SIG-M5 (cell line): ENCODE measurements at regions not wholly inside any gene's neighbourhood (a gene's known extent, or its start where the extent isn't known, plus 50 kb on each side); places are given as distances from the start of the nearest gene placed in this dataset.
"Not testable (repeated sequence)": the region's sequence is repeated elsewhere in the genome, so short reads cannot be mapped to it uniquely, and the experiment has no call there.

Source experiments
- DNase-seq: peaks from one replicate; lab custom pipeline; 2025; lab: John Stamatoyannopoulos, UW

GRCh38 chr3:5694266-5694665 is 506.8 kb downstream of the EDEM1 start:
- no peak for DNase-seq

- DNase-seq: no peak
Measured at GRCh38 chr3:5698851-5699250, 511.3 kb downstream of the EDEM1 start.

- no peak for DNase-seq
Measured at GRCh38 chr3:5699313-5699712, 511.8 kb downstream of the EDEM1 start.

DNA sequence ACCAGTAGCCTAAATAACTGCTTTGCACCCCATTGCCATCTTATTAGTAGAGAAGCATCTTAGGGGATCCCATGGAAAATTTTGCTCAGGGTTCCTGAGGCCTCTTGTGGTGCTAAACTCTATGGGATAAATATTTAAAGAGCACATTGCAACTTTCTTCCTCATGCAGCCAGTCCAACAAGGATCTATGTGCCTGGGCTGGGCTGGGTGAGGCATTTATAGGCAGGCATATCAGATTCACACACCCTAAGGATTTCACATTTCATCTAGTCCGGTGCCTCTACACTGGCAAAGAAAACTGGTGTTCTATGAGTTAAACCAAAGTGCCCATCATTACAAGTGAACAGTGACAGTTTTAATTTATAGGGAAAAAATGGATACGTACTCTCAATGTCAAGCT is 512.3 kb downstream of the EDEM1 start:
- DNase-seq: no peak

DNA sequence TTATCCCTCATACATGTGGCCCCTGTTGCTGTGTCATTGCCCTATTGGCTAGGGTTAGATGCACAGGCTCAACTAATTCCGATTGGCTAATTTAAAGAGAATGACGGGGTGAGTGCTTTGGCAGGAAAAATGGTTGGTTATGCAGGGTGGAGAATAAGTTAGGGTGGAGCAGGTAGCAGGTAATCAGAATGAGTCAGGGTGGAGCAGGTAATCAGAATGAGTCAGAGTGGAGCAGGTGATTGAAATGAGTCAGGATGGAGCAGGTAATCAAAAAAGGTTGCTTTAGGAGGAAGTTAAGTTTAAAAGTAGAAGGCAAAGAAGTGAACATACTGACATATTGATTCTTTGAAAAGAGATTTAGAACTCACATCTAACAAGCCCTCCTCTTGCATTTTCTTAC is 513.5 kb downstream of the EDEM1 start:
- not testable (repeated sequence) for DNase-seq

- DNase-seq: no peak
Measured at GRCh38 chr3:5707794-5708193, 520.3 kb downstream of the EDEM1 start.

GRCh38 chr3:5709714-5710113 is 522.2 kb downstream of the EDEM1 start:
- no peak for DNase-seq

- DNase-seq: no peak
Measured at GRCh38 chr3:5710718-5711117, 523.2 kb downstream of the EDEM1 start.

DNA sequence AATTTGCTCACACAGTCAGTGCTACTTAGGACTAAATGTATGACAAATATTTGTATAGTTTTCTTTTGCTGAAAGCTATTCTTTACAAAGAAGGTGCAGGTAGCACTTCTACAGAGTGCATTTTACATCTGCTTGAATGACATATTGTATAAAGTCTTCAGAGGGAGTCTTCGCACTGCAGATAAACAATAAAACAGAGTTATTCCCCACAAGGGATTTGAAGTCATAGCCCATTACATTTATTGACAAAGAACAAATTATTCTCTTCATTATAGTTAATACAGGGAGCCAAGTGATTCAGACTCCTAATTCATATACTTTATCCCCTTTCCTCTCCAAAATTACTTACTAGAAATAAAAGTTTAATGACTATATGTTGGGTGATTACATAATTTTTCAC is 529.7 kb downstream of the EDEM1 start:
- no peak for DNase-seq

GRCh38 chr3:5719668-5720067 is 532.2 kb downstream of the EDEM1 start:
- DNase-seq: not testable (repeated sequence)

- DNase-seq: no peak
Measured at GRCh38 chr3:5725801-5726200, 538.3 kb downstream of the EDEM1 start.

GRCh38 chr3:5726621-5727020 is 539.1 kb downstream of the EDEM1 start:
- no peak for DNase-seq

- DNase-seq: no peak
Measured at GRCh38 chr3:5727743-5728484, 540.4 kb downstream of the EDEM1 start.

DNA sequence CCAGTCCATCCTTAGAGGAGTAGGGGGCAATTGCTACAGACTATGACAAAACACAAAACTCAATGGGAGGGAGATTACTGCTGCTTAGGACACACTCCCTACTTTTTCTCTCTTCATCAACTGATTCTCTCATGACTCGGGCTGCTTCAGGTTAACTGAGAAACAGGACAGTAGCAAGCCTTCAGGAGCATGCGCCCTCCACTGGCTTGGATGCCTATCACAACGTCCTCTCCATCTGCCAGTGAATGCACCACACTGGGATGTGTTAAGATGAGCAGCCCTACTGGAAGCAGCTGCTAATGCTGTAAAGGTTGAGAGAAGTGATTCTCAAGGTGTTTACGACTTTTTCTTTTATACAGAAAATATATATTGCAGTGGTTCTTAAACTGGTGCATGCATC is 542.3 kb downstream of the EDEM1 start:
- DNase-seq: no peak

- DNase-seq: no peak
Measured at GRCh38 chr3:5731100-5731499, 543.6 kb downstream of the EDEM1 start.

DNA sequence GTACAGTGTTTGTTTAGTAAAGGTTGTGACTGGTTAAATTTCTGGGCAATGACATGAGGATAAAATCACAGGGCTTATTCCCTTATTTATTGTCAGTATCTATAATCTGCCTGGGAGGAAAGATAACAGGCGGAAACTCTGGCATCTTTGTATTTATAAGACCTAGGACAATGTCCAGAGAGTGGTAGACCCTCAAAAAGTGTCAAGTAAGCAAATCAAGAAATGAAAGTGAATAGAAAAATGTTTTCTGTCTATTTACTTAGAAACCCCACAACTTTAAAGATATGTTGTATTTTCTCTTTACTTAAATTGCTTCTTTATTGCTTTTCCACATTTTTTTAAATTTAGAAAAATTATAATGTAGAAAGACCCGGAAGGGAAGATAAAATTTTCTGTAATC is 544.6 kb downstream of the EDEM1 start:
- no peak for DNase-seq

DNA sequence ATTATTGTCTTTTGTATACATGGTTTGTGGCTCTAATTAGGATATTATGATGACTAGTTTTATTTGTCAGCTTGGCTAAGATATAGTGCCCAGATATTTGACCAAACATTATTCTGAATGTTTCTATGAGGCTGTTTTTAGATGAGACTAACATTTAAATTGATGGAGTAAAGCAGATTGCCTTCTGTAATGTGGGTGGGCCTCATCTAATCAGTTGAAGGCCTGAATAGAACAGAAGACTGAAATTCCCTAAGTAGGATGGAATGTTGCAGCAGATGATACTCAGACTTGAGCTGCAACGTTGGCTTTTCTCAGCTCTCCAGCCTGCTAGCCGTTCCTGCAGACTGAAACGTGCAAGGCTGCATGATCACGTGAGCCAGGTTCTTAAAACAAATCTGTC is 546.5 kb downstream of the EDEM1 start:
- DNase-seq: no peak

GRCh38 chr3:5735896-5736295 is 548.4 kb downstream of the EDEM1 start:
- no peak for DNase-seq

GRCh38 chr3:5739299-5739935 is 551.9 kb downstream of the EDEM1 start:
- no peak for DNase-seq

DNA sequence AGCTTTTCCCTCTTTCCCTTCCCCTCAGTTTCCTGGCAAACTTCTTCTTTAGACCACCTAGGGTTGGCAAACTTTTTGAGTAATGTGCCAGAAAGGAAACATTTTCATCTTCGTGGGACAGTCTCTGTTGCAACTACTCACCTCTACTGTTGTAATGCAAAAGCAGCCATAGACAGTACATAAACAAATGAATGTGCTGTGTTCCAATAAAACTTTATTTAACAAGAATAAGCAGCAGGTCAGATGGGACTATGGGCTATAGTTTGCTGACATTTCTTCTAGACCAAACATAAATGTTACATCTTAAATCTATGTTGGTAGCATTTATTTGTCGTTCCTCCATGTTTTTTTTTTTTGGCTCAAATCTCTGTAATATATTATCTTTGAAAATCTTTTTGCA is 552.4 kb downstream of the EDEM1 start:
- no peak for DNase-seq

DNA sequence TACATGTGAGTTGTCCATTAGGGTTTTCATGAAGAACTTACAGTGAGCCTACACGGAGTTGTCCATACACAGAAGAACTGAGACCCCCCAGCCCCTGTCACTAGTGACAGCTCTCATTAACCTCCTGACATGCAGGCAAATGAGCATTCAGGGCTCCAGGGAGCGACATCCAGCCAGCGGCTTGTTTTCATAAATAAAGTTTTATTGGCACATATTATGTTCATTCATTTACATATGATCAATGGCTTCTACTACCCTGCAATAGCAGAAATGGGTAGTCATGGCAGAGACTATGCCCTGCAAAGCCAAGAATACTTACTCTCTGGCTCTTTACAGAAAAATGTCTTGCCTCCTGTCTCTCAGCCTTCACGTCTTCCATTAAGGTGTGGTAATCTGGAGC is 553.5 kb downstream of the EDEM1 start:
- no peak for DNase-seq

GRCh38 chr3:5750091-5750490 is 562.6 kb downstream of the EDEM1 start:
- no peak for DNase-seq

DNA sequence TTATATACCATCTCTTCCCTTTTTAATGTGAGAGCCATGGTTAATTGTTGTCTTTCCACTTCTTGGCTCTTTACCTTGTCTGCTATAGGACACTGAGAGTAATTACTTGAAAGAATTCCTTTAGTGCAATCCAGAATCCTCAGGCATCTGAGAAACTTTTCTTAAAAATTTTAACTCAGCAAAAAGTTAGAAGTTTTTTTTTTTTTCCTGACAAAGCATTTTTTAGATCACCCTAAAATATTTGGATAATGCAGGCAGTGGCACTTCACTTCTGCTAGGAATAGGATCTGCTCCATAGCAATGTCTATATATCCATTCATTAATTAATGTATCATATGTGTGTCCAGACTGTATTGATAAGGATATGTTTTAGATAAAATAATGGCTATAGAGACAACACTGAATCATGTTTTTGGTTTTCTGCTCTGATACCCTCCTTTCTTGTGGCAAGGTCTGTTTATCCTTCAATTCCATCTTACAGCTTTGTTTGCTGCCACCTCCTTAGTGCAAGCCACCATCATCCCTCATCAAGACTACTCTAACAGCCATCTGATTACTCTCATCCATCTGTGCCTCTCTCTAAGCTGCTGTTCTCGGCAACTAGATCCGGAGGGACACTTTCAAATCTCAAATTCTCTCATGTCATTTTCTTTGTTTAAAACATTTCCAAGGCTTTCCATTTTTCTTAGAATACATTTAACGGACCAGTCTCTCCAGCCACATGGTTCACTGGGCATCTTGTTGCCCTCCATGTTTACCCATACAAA is 563.5 kb downstream of the EDEM1 start:
- no peak for DNase-seq
